ENCODE measurements at regions not wholly inside any gene's neighbourhood (a gene's known extent, or its start where the extent isn't known, plus 50 kb on each side); places are given as distances from the start of the nearest gene placed in this dataset.

DNA sequence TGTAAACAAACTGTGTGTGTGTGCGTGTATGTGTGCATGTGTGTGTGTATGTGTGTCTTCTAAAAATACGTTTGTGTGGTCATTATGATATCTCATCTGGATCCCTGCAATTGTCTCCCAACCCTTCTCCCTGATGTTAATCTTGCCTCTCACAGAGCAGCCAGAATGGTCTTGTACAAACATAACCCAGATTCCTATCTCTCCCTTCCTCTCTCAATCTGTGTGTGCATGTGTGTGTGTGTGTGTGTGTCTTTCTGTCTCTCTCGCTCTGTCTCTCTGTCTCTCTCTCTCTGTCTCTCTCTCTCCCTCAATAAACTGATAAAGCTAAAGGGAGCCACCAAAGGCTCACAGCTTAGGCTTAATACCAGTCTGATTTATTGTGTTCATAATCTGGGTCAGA lies 210.8 kb downstream of the PAX3 start:
- TF ChIP-seq, protein P1, sequence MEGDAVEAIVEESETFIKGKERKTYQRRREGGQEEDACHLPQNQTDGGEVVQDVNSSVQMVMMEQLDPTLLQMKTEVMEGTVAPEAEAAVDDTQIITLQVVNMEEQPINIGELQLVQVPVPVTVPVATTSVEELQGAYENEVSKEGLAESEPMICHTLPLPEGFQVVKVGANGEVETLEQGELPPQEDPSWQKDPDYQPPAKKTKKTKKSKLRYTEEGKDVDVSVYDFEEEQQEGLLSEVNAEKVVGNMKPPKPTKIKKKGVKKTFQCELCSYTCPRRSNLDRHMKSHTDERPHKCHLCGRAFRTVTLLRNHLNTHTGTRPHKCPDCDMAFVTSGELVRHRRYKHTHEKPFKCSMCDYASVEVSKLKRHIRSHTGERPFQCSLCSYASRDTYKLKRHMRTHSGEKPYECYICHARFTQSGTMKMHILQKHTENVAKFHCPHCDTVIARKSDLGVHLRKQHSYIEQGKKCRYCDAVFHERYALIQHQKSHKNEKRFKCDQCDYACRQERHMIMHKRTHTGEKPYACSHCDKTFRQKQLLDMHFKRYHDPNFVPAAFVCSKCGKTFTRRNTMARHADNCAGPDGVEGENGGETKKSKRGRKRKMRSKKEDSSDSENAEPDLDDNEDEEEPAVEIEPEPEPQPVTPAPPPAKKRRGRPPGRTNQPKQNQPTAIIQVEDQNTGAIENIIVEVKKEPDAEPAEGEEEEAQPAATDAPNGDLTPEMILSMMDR (IDR thresholded peaks at IDR 0.05), result no peak
- no peak for TF ChIP-seq POLR2AphosphoS5 (IDR thresholded peaks at IDR 0.05)
- TF ChIP-seq POLR2A (IDR thresholded peaks at IDR 0.05), result no peak
